Suppressor macrophage treated with lipopolysaccharide for 1 hour (primary cell): ENCODE measurements at regions not wholly inside any gene's neighbourhood (a gene's known extent, or its start where the extent isn't known, plus 50 kb on each side); places are given as distances from the start of the nearest gene placed in this dataset.
"Not testable (repeated sequence)": the region's sequence is repeated elsewhere in the genome, so short reads cannot be mapped to it uniquely, and the experiment has no call there.

Source experiments
- DNase-seq, 3 donors: peaks; one replicate each; pipeline ENCODE4 v3.0.0-alpha.2; 2020 to 2022

GRCh38 chr2:11075221-11075620 lies 80.0 kb upstream of the SLC66A3 start:
- no peak for DNase-seq

- DNase-seq = no peak
Measured at GRCh38 chr2:11077411-11077810, 77.9 kb upstream of the SLC66A3 start.

GRCh38 chr2:11079136-11079824 lies 76.0 kb upstream of the SLC66A3 start:
- no peak for DNase-seq

GRCh38 chr2:11080253-11081115 lies 74.8 kb upstream of the SLC66A3 start:
- no peak for DNase-seq

- no peak for DNase-seq
Measured at GRCh38 chr2:11082880-11083279, 72.4 kb upstream of the SLC66A3 start.

GRCh38 chr2:11088821-11089220 lies 66.4 kb upstream of the SLC66A3 start:
- not testable (repeated sequence) for DNase-seq

GRCh38 chr2:11090187-11090586 lies 65.1 kb upstream of the SLC66A3 start:
- no peak for DNase-seq

GRCh38 chr2:11092701-11093335 lies 62.4 kb upstream of the SLC66A3 start:
- no peak for DNase-seq

- no peak for DNase-seq
Measured at GRCh38 chr2:11093467-11093866, 61.8 kb upstream of the SLC66A3 start.

- no peak for DNase-seq
Measured at GRCh38 chr2:11094021-11094810, 61.1 kb upstream of the SLC66A3 start.

- DNase-seq = no peak
Measured at GRCh38 chr2:11096591-11096990, 58.7 kb upstream of the SLC66A3 start.

- no peak for DNase-seq
Measured at GRCh38 chr2:11097038-11097720, 58.1 kb upstream of the SLC66A3 start.

- no peak for DNase-seq
Measured at GRCh38 chr2:11097854-11098387, 57.3 kb upstream of the SLC66A3 start.

- no peak for DNase-seq
Measured at GRCh38 chr2:11099122-11100065, 55.9 kb upstream of the SLC66A3 start.

- DNase-seq = no peak
Measured at GRCh38 chr2:11100130-11100529, 55.1 kb upstream of the SLC66A3 start.

GRCh38 chr2:11100976-11101375 lies 54.3 kb upstream of the SLC66A3 start:
- no peak for DNase-seq

- DNase-seq = no peak
Measured at GRCh38 chr2:11101430-11101829, 53.8 kb upstream of the SLC66A3 start.

GRCh38 chr2:11102466-11102865 lies 52.8 kb upstream of the SLC66A3 start:
- no peak for DNase-seq

GRCh38 chr2:11102956-11103860 lies 52.1 kb upstream of the SLC66A3 start:
- DNase-seq = no peak
